ENCODE measurements at regions not wholly inside any gene's neighbourhood (a gene's known extent, or its start where the extent isn't known, plus 50 kb on each side); places are given as distances from the start of the nearest gene placed in this dataset.
"Not testable (repeated sequence)": the region's sequence is repeated elsewhere in the genome, so short reads cannot be mapped to it uniquely, and the experiment has no call there.

GRCh38 chr3:110015231-110015963 is 678.1 kb upstream of the DPPA4 start:
- DNase-seq = no peak

GRCh38 chr3:110016235-110016815 is 679.0 kb upstream of the DPPA4 start:
- no peak for DNase-seq

GRCh38 chr3:110017304-110017703 is 680.0 kb upstream of the DPPA4 start:
- no peak for DNase-seq

- no peak for DNase-seq
Measured at GRCh38 chr3:110021659-110022058, 684.3 kb upstream of the DPPA4 start.

- not testable (repeated sequence) for DNase-seq
Measured at GRCh38 chr3:110023022-110023421, 685.7 kb upstream of the DPPA4 start.

GRCh38 chr3:110026421-110026820 is 689.1 kb upstream of the DPPA4 start:
- peak; percentile 7 for DNase-seq

- peak; percentile 75 for DNase-seq
Measured at GRCh38 chr3:110027446-110028080, 690.2 kb upstream of the DPPA4 start.

- DNase-seq = no peak
Measured at GRCh38 chr3:110031975-110032374, 694.6 kb upstream of the DPPA4 start.

- DNase-seq = no peak
Measured at GRCh38 chr3:110059431-110059830, 722.1 kb upstream of the DPPA4 start.

- DNase-seq = no peak
Measured at GRCh38 chr3:110062716-110063115, 725.4 kb upstream of the DPPA4 start.

GRCh38 chr3:110063178-110063577 is 725.8 kb upstream of the DPPA4 start:
- DNase-seq = no peak

- DNase-seq = no peak
Measured at GRCh38 chr3:110066206-110066605, 728.9 kb upstream of the DPPA4 start.

GRCh38 chr3:110067527-110067926 is 730.2 kb upstream of the DPPA4 start:
- DNase-seq = no peak

- DNase-seq = no peak
Measured at GRCh38 chr3:110069761-110070160, 732.4 kb upstream of the DPPA4 start.

- DNase-seq = no peak
Measured at GRCh38 chr3:110070161-110070916, 733.0 kb upstream of the DPPA4 start.

- DNase-seq = no peak
Measured at GRCh38 chr3:110074095-110074494, 736.7 kb upstream of the DPPA4 start.

GRCh38 chr3:110077093-110077492 is 739.7 kb upstream of the DPPA4 start:
- DNase-seq = no peak

GRCh38 chr3:110093411-110093810 is 756.1 kb upstream of the DPPA4 start:
- DNase-seq = no peak

GRCh38 chr3:110093812-110094401 is 756.6 kb upstream of the DPPA4 start:
- DNase-seq = no peak

GRCh38 chr3:110099711-110100110 is 762.4 kb upstream of the DPPA4 start:
- no peak for DNase-seq

GRCh38 chr3:110101361-110101760 is 764.0 kb upstream of the DPPA4 start:
- DNase-seq = peak; percentile 22

- peak; percentile 25 for DNase-seq
Measured at GRCh38 chr3:110106805-110107204, 769.5 kb upstream of the DPPA4 start.

- no peak for DNase-seq
Measured at GRCh38 chr3:110123946-110124345, 786.6 kb upstream of the DPPA4 start.

Measured in EL (cell line).